Natural killer cell (primary cell): ENCODE measurements at regions not wholly inside any gene's neighbourhood (a gene's known extent, or its start where the extent isn't known, plus 50 kb on each side); places are given as distances from the start of the nearest gene placed in this dataset.

Experiments
- ATAC-seq, 3 donors: fragments of 150-1000 bp in 2 of 3; fragments of 200-7000 bp in 1 of 3; cut with Tn5 transposase; 1 replicate in 1 of 3; 2 replicates in 2 of 3; pipeline ENCODE4 v1.10.0; 2021; ENCODE audit warnings: mild to moderate bottlenecking in 2 of 3, moderate library complexity in 2 of 3
- DNase-seq, 2 donors: peaks; one replicate each; pipeline versions ENCODE4 v3.0.0 to v3.0.0-alpha.2; 2013 to 2021; ENCODE audit warnings: mixed read lengths in 1 of 2
- H3K27ac ChIP-seq: one replicate; pipeline ENCODE4 v1.5.1; 2013; ENCODE audit warnings: mild to moderate bottlenecking, low read length
- H3K27me3 ChIP-seq: one replicate; pipeline ENCODE4 v1.6.1; 2013; ENCODE audit warnings: low read length; ENCODE audit not compliant: control insufficient read depth, insufficient read depth
- H3K36me3 ChIP-seq: one replicate; pipeline ENCODE4 v1.6.1; 2013; ENCODE audit warnings: low read length; ENCODE audit not compliant: control insufficient read depth, insufficient read depth
- H3K4me1 ChIP-seq: one replicate; pipeline ENCODE4 v1.6.1; 2013; ENCODE audit warnings: low read length; ENCODE audit not compliant: control insufficient read depth, insufficient read depth
- H3K4me3 ChIP-seq: one replicate; pipeline ENCODE4 v1.5.1; 2013; ENCODE audit warnings: low read length
- H3K9me3 ChIP-seq: one replicate; pipeline ENCODE4 v1.6.1; 2013; ENCODE audit warnings: low read length; ENCODE audit not compliant: control insufficient read depth, insufficient read depth
- H3K27ac Mint-ChIP-seq, 2 donors: one replicate each; pipeline ENCODE4 v1.8.0; 2022; ENCODE audit warnings: mild to moderate bottlenecking in 2 of 2, mixed read lengths in 2 of 2, moderate library complexity in 1 of 2
- H3K27me3 Mint-ChIP-seq, 2 donors: one replicate each; pipeline ENCODE4 v1.8.0; 2022; ENCODE audit warnings: low read depth in 2 of 2, mixed read lengths in 2 of 2
- H3K36me3 Mint-ChIP-seq: one replicate; pipeline ENCODE4 v1.8.0; 2022; ENCODE audit warnings: mixed read lengths
- H3K4me1 Mint-ChIP-seq, 2 donors: one replicate each; pipeline ENCODE4 v1.8.0; 2022; ENCODE audit warnings: mixed read lengths in 2 of 2
- H3K4me3 Mint-ChIP-seq: one replicate; pipeline ENCODE4 v1.8.0; 2022; ENCODE audit warnings: mild to moderate bottlenecking, moderate library complexity, mixed read lengths
- H3K9me3 Mint-ChIP-seq, 2 donors: one replicate each; pipeline ENCODE4 v1.8.0; 2022; ENCODE audit warnings: mixed read lengths in 2 of 2
- WGBS: methylation state at CpG from one replicate; pipeline ENCODE4 v1.1.7; 2013; ENCODE audit warnings: missing lambda C conversion rate; ENCODE audit not compliant: insufficient coverage; 5-methylcytosine and 5-hydroxymethylcytosine counted together
- intact Hi-C: fragments of 100-400 bp; cut with micrococcal nuclease; formaldehyde crosslinking; loops from one replicate; pipeline ENCODE4 v1.14.2; 2022
- TF ChIP-seq, protein P1 (sequence below): fragments of 200-600 bp; IDR thresholded peaks from one replicate; pipeline ENCODE4 v1.8.0; 2022; ENCODE audit warnings: antibody characterized with exemption

GRCh38 chr6:128690063-128690462 lies 169.7 kb upstream of the PTPRK start:
- no peaks in the 10 kb centered on the region for H3K36me3 Mint-ChIP-seq
- intact Hi-C loops, result no loop called here
- no peaks in the 10 kb centered on the region for H3K27me3 ChIP-seq
- DNase-seq (no peak), ATAC-seq (no peak)
- H3K9me3 ChIP-seq, result no peaks in the 10 kb centered on the region
- H3K9me3 Mint-ChIP-seq, result no peaks in the 10 kb centered on the region
- TF ChIP-seq, protein P1, sequence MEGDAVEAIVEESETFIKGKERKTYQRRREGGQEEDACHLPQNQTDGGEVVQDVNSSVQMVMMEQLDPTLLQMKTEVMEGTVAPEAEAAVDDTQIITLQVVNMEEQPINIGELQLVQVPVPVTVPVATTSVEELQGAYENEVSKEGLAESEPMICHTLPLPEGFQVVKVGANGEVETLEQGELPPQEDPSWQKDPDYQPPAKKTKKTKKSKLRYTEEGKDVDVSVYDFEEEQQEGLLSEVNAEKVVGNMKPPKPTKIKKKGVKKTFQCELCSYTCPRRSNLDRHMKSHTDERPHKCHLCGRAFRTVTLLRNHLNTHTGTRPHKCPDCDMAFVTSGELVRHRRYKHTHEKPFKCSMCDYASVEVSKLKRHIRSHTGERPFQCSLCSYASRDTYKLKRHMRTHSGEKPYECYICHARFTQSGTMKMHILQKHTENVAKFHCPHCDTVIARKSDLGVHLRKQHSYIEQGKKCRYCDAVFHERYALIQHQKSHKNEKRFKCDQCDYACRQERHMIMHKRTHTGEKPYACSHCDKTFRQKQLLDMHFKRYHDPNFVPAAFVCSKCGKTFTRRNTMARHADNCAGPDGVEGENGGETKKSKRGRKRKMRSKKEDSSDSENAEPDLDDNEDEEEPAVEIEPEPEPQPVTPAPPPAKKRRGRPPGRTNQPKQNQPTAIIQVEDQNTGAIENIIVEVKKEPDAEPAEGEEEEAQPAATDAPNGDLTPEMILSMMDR, result no peak
- no peaks in the 10 kb centered on the region for H3K36me3 ChIP-seq
- no peaks in the 10 kb centered on the region for H3K4me1 ChIP-seq
- H3K4me1 Mint-ChIP-seq, result no peaks in the 10 kb centered on the region
- no peak overlapping the region for H3K4me3 ChIP-seq
- no peak overlapping the region for H3K4me3 Mint-ChIP-seq
- WGBS, result 100% methylated on average over 1 of the region's 3 CpGs
- no peaks in the 10 kb centered on the region for H3K27me3 Mint-ChIP-seq
- H3K27ac ChIP-seq, result no peak overlapping the region
- H3K27ac Mint-ChIP-seq, result no peak overlapping the region

DNA sequence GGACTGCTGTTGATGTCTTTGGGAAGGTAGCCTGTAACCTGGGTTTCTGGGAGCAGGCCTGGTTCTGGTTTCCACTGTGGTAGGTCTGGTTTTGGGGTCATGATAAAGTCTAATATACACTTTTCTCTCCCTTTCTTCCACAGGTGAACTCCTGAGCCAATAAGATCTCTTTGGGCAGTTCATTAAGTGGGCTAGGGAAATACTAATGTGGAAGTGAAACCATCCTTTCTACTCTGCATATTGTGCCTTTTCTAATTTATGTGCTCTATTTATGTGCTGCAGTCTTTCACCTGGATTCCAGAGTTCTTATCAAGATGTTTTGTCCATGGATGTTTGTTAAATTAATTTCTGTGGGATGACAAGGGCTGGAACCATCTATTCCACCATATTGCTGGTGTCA lies 165.7 kb upstream of the PTPRK start:
- no peaks in the 10 kb centered on the region for H3K27me3 Mint-ChIP-seq
- intact Hi-C loops, result no loop called here
- H3K27ac Mint-ChIP-seq, result no peak overlapping the region

GRCh38 chr6:128676456-128676855 lies 156.1 kb upstream of the PTPRK start:
- no peaks in the 10 kb centered on the region for H3K4me1 ChIP-seq
- intact Hi-C loops, result no loop called here
- H3K27me3 Mint-ChIP-seq, result no peaks in the 10 kb centered on the region
- no peak overlapping the region for H3K27ac Mint-ChIP-seq
- H3K4me3 ChIP-seq, result no peak overlapping the region
- TF ChIP-seq, protein P1, result no peak
- no peaks in the 10 kb centered on the region for H3K4me1 Mint-ChIP-seq
- no peaks in the 10 kb centered on the region for H3K9me3 ChIP-seq
- no peaks in the 10 kb centered on the region for H3K27me3 ChIP-seq
- no peaks in the 10 kb centered on the region for H3K36me3 ChIP-seq
- H3K36me3 Mint-ChIP-seq, result no peaks in the 10 kb centered on the region
- H3K4me3 Mint-ChIP-seq, result no peak overlapping the region
- no peak overlapping the region for H3K27ac ChIP-seq
- peaks cover 3 to 4% of the 10 kb centered on the region in 2 donors for H3K9me3 Mint-ChIP-seq
- no peak for ATAC-seq
- no peak for DNase-seq

More for the DNA sequence above, 165.7 kb upstream of the PTPRK start:
- Mint-ChIP-seq H3K4me1 (no peaks in the 10 kb centered on the region), H3K36me3 (no peaks in the 10 kb centered on the region), H3K9me3 (peaks cover 0 to 2% of the 10 kb centered on the region in 2 donors), H3K4me3 (no peak overlapping the region)
- TF ChIP-seq, protein P1, result no peak
- ATAC-seq, result no peak
- Histone ChIP-seq H3K4me1 (no peaks in the 10 kb centered on the region), H3K9me3 (no peaks in the 10 kb centered on the region), H3K27ac (no peak overlapping the region), H3K36me3 (no peaks in the 10 kb centered on the region), H3K4me3 (no peak overlapping the region), H3K27me3 (no peaks in the 10 kb centered on the region)
- DNase-seq, result no peak

- intact Hi-C loops, result no loop called here
- DNase-seq (no peak), ATAC-seq (no peak)
- Mint-ChIP-seq H3K27me3 (no peaks in the 10 kb centered on the region), H3K4me1 (no peaks in the 10 kb centered on the region), H3K36me3 (no peaks in the 10 kb centered on the region), H3K27ac (no peak overlapping the region), H3K4me3 (no peak overlapping the region), H3K9me3 (peaks cover 3 to 4% of the 10 kb centered on the region in 2 donors)
- Histone ChIP-seq H3K4me1 (no peaks in the 10 kb centered on the region), H3K4me3 (no peak overlapping the region), H3K27ac (no peak overlapping the region), H3K27me3 (peaks cover 2% of the 10 kb centered on the region), H3K9me3 (no peaks in the 10 kb centered on the region), H3K36me3 (no peaks in the 10 kb centered on the region)
- TF ChIP-seq, protein P1, result no peak
- 96% methylated on average over 2 of the region's 3 CpGs for WGBS
Observed at GRCh38 chr6:128672023-128672422, 151.6 kb upstream of the PTPRK start.
